Right renal pelvis (tissue), 4 donors: ENCODE measurements at regions not wholly inside any gene's neighbourhood (a gene's known extent, or its start where the extent isn't known, plus 50 kb on each side); places are given as distances from the start of the nearest gene placed in this dataset.
"Not testable (repeated sequence)": the region's sequence is repeated elsewhere in the genome, so short reads cannot be mapped to it uniquely, and the experiment has no call there.

Source experiments
- DNase-seq, 4 donors: peaks; one replicate each; pipeline ENCODE4 v3.0.0-alpha.2; 2013; ENCODE audit warnings: low read depth in 4 of 4, low spot score in 3 of 4, missing footprints in 1 of 4

- DNase-seq = no peak
Observed at GRCh38 chr1:5768014-5768413, 224.2 kb downstream of the NPHP4 start.

GRCh38 chr1:5766996-5767395, 225.2 kb downstream of the NPHP4 start:
- DNase-seq = not testable (repeated sequence)

GRCh38 chr1:5765997-5766913, 226.0 kb downstream of the NPHP4 start:
- DNase-seq = no peak

- no peak for DNase-seq
Observed at GRCh38 chr1:5765483-5765882, 226.7 kb downstream of the NPHP4 start.

- DNase-seq = no peak
Observed at GRCh38 chr1:5764959-5765358, 227.3 kb downstream of the NPHP4 start.

GRCh38 chr1:5764464-5764863, 227.8 kb downstream of the NPHP4 start:
- DNase-seq = no peak

GRCh38 chr1:5763696-5764370, 228.4 kb downstream of the NPHP4 start:
- DNase-seq = no peak

- no peak for DNase-seq
Observed at GRCh38 chr1:5758859-5759578, 233.2 kb downstream of the NPHP4 start.

GRCh38 chr1:5758000-5758858, 234.0 kb downstream of the NPHP4 start:
- no peak for DNase-seq

GRCh38 chr1:5757187-5757805, 234.9 kb downstream of the NPHP4 start:
- no peak for DNase-seq

- no peak for DNase-seq
Observed at GRCh38 chr1:5756434-5757186, 235.6 kb downstream of the NPHP4 start.

GRCh38 chr1:5755552-5756125, 236.6 kb downstream of the NPHP4 start:
- no peak for DNase-seq

- DNase-seq = no peak
Observed at GRCh38 chr1:5754817-5755551, 237.2 kb downstream of the NPHP4 start.

GRCh38 chr1:5753549-5754421, 238.4 kb downstream of the NPHP4 start:
- DNase-seq = no peak

GRCh38 chr1:5752746-5753548, 239.3 kb downstream of the NPHP4 start:
- DNase-seq = no peak
